ENCODE measurements at regions not wholly inside any gene's neighbourhood (a gene's known extent, or its start where the extent isn't known, plus 50 kb on each side); places are given as distances from the start of the nearest gene placed in this dataset.

- no peak for TF ChIP-seq ETS1 (IDR thresholded peaks at IDR 0.05)
- TF ChIP-seq JUNB (IDR thresholded peaks at IDR 0.05; ENCODE audit: unreplicated experiment), result no peak
- no peaks in the 10 kb centered on the region for H3K36me3 Mint-ChIP-seq (ENCODE audit: low read depth)
- Histone ChIP-seq H3K27ac (ENCODE audit: low read depth) (no peak overlapping the region), H3K36me3 (ENCODE audit: insufficient read depth) (no peaks in the 10 kb centered on the region), H3F3A (replicated peaks; ENCODE audit: low read depth) (no peaks in the 10 kb centered on the region), H3K9me2 (ENCODE audit: insufficient read depth) (no peaks in the 10 kb centered on the region), H3K27me3 (ENCODE audit: insufficient read depth) (no peaks in the 10 kb centered on the region), H3K4me3 (no peak overlapping the region), H3K79me2 (replicated peaks; ENCODE audit: insufficient read depth) (no peaks in the 10 kb centered on the region), H3K4me2 (no peak overlapping the region), H2AFZ (no peak overlapping the region), H4K20me1 (replicated peaks; ENCODE audit: insufficient read depth) (no peaks in the 10 kb centered on the region), H3K4me1 (ENCODE audit: insufficient read depth) (no peaks in the 10 kb centered on the region)
- ATAC-seq, result no peak
- peaks cover 10% of the 10 kb centered on the region; the same call in 2 of the 3 replicates for H3K4me1 Mint-ChIP-seq
- no peak overlapping the region for H3K27ac Mint-ChIP-seq
- H3K27me3 Mint-ChIP-seq (ENCODE audit: insufficient read depth, low read depth, poor library complexity), result peaks cover 4% of the 10 kb centered on the region
- no peaks in the 10 kb centered on the region; the same call in 2 of the 3 replicates for H3K9me3 Mint-ChIP-seq
- no peak overlapping the region for H3K4me3 Mint-ChIP-seq
- no peak for DNase-seq (ENCODE audit: low spot score)
These were observed 99.0 kb upstream of the SNTG2 start for GRCh38 chr2:851680-852079.

GRCh38 chr2:851078-851477 is 99.6 kb upstream of the SNTG2 start:
- Histone ChIP-seq H3K4me2 (no peak overlapping the region), H3F3A (replicated peaks; ENCODE audit: low read depth) (no peaks in the 10 kb centered on the region), H3K27ac (ENCODE audit: low read depth) (no peak overlapping the region), H3K79me2 (replicated peaks; ENCODE audit: insufficient read depth) (no peaks in the 10 kb centered on the region), H3K36me3 (ENCODE audit: insufficient read depth) (no peaks in the 10 kb centered on the region), H3K4me3 (no peak overlapping the region), H3K27me3 (ENCODE audit: insufficient read depth) (no peaks in the 10 kb centered on the region), H2AFZ (no peak overlapping the region), H3K4me1 (ENCODE audit: insufficient read depth) (no peaks in the 10 kb centered on the region), H3K9me2 (ENCODE audit: insufficient read depth) (no peaks in the 10 kb centered on the region), H4K20me1 (replicated peaks; ENCODE audit: insufficient read depth) (no peaks in the 10 kb centered on the region)
- Mint-ChIP-seq H3K36me3 (ENCODE audit: low read depth) (no peaks in the 10 kb centered on the region), H3K9me3 (no peaks in the 10 kb centered on the region; the same call in 2 of the 3 replicates), H3K4me1 (peaks cover 6% of the 10 kb centered on the region; the same call in 2 of the 3 replicates), H3K27me3 (ENCODE audit: insufficient read depth, low read depth, poor library complexity) (peaks cover 4% of the 10 kb centered on the region), H3K27ac (no peak overlapping the region), H3K4me3 (no peak overlapping the region)
- DNase-seq (ENCODE audit: low spot score), result no peak
- ATAC-seq, result no peak
- TF ChIP-seq POLR2AphosphoS5 (IDR thresholded peaks at IDR 0.05; ENCODE audit: low read depth) (no peak), CREB1 (CRISPR knock-in tag; IDR thresholded peaks at IDR 0.05; ENCODE audit: low read depth) (no peak), CTCF (conservative IDR thresholded peaks at IDR 0.05; ENCODE audit: low read depth in 2 of 2) (no peak), ZNF462 (CRISPR knock-in tag; IDR thresholded peaks at IDR 0.05) (no peak), ZNF114 (CRISPR knock-in tag; IDR thresholded peaks at IDR 0.05) (no peak), NANOG (IDR thresholded peaks at IDR 0.05; ENCODE audit: borderline replicate concordance) (no peak), EZH2phosphoT487 (IDR thresholded peaks at IDR 0.05; ENCODE audit: unreplicated experiment) (no peak), STAT1 (IDR thresholded peaks at IDR 0.05; ENCODE audit: unreplicated experiment) (no peak), REST (IDR thresholded peaks at IDR 0.05; ENCODE audit: unreplicated experiment) (no peak)

Data from GM23338 (cell line).